ENCODE measurements at regions not wholly inside any gene's neighbourhood (a gene's known extent, or its start where the extent isn't known, plus 50 kb on each side); places are given as distances from the start of the nearest gene placed in this dataset.

GRCh38 chr1:191016765-191017164 is 539.1 kb upstream of the BRINP3 start:
- TF ChIP-seq CTCF (IDR thresholded peaks at IDR 0.05) (no peak), POLR2A (IDR thresholded peaks at IDR 0.05) (no peak)
